ENCODE measurements at regions not wholly inside any gene's neighbourhood (a gene's known extent, or its start where the extent isn't known, plus 50 kb on each side); places are given as distances from the start of the nearest gene placed in this dataset.

- H3K27ac ChIP-seq = no peak overlapping the region
- intact Hi-C loops (cut with DNase I; ENCODE audit: low total_unique reads) = no loop called here
- H3K9me3 ChIP-seq = no peaks in the 10 kb centered on the region
- no peaks in the 10 kb centered on the region for H3K27me3 ChIP-seq
- WGBS, 5 donors = 78 to 88% (median 86%) methylated on average over 6 of the region's 6 CpGs
- no peak overlapping the region for H3K4me3 ChIP-seq
- H3K4me1 ChIP-seq = no peaks in the 10 kb centered on the region
- TF ChIP-seq POLR2A (IDR thresholded peaks at IDR 0.05) (no peak), POLR2AphosphoS5 (IDR thresholded peaks at IDR 0.05) (no peak), EP300 (IDR thresholded peaks at IDR 0.05) (no peak)
- TF ChIP-seq, protein P1, sequence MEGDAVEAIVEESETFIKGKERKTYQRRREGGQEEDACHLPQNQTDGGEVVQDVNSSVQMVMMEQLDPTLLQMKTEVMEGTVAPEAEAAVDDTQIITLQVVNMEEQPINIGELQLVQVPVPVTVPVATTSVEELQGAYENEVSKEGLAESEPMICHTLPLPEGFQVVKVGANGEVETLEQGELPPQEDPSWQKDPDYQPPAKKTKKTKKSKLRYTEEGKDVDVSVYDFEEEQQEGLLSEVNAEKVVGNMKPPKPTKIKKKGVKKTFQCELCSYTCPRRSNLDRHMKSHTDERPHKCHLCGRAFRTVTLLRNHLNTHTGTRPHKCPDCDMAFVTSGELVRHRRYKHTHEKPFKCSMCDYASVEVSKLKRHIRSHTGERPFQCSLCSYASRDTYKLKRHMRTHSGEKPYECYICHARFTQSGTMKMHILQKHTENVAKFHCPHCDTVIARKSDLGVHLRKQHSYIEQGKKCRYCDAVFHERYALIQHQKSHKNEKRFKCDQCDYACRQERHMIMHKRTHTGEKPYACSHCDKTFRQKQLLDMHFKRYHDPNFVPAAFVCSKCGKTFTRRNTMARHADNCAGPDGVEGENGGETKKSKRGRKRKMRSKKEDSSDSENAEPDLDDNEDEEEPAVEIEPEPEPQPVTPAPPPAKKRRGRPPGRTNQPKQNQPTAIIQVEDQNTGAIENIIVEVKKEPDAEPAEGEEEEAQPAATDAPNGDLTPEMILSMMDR (IDR thresholded peaks at IDR 0.05) = no peak
- DNase-seq = no peak
- H3K36me3 ChIP-seq = no peaks in the 10 kb centered on the region
These were observed 293.7 kb upstream of the GADL1 start for GRCh38 chr3:31188112-31188511.

DNA sequence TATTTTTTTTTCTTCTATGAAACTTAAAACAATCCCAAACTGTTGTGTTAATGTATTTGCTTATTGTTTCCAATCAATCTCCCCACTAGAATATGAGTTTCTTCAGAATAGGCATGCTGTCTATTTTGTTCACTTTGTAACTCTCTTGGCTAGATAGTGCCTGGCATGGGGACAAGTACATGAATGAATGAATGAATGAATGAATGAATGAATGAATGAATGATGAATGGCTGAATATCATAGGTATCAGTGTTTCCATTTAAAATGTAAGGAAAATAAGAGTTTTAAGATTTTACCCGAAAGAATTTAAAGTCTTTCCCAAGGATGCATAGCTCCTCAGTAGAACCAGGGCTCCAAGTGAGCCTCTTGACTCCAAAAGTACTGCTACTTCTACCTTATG, 294.9 kb upstream of the GADL1 start:
- TF ChIP-seq POLR2A (IDR thresholded peaks at IDR 0.05) = no peak
- TF ChIP-seq, protein P1 (IDR thresholded peaks at IDR 0.05) = no peak
- TF ChIP-seq EP300 (IDR thresholded peaks at IDR 0.05) = no peak
- TF ChIP-seq POLR2AphosphoS5 (IDR thresholded peaks at IDR 0.05) = no peak
- Histone ChIP-seq H3K27me3 (no peaks in the 10 kb centered on the region), H3K4me1 (no peaks in the 10 kb centered on the region), H3K36me3 (no peaks in the 10 kb centered on the region), H3K4me3 (no peak overlapping the region), H3K9me3 (no peaks in the 10 kb centered on the region), H3K27ac (no peak overlapping the region)
- no peak for DNase-seq
- intact Hi-C loops (cut with DNase I; ENCODE audit: low total_unique reads) = no loop called here
- WGBS, 5 donors = 31 to 96% (median 53%) methylated on average over 1 of the region's 1 CpG

- intact Hi-C loops (cut with DNase I; ENCODE audit: low total_unique reads) = no loop called here
- H3K36me3 ChIP-seq = no peaks in the 10 kb centered on the region
- no peaks in the 10 kb centered on the region for H3K27me3 ChIP-seq
- no peaks in the 10 kb centered on the region for H3K4me1 ChIP-seq
- H3K4me3 ChIP-seq = no peak overlapping the region
- DNase-seq = no peak
- no peak overlapping the region for H3K27ac ChIP-seq
- TF ChIP-seq POLR2A (IDR thresholded peaks at IDR 0.05) = no peak
- no peak for TF ChIP-seq EP300 (IDR thresholded peaks at IDR 0.05)
- TF ChIP-seq POLR2AphosphoS5 (IDR thresholded peaks at IDR 0.05) = no peak
- TF ChIP-seq, protein P1 (IDR thresholded peaks at IDR 0.05) = no peak
- H3K9me3 ChIP-seq = no peaks in the 10 kb centered on the region
These were observed 295.5 kb upstream of the GADL1 start for GRCh38 chr3:31189971-31190370.

DNA sequence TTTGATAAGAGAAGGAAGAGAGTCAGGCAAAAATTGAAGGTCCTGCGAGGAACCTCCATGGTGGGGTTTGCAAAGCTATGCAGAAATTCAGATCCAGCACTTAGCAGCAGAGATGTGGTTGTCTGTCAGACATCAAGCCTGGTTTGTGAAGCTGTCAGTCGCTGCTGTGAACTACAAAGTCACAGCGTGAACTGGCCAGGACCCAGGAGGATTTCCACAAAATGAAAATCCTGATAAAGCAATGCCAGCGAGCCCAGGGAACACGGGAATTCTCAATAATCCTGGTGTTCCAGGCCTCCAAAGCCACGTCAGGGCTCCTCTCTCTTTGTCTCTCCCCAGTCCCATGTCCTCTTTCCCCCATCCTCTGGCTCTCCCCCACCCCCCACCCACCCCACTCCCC, 296.9 kb upstream of the GADL1 start:
- intact Hi-C loops (cut with DNase I; ENCODE audit: low total_unique reads) = no loop called here
- H3K36me3 ChIP-seq = no peaks in the 10 kb centered on the region
- no peaks in the 10 kb centered on the region for H3K9me3 ChIP-seq
- WGBS, 5 donors = 70 to 90% (median 76%) methylated on average over 6 of the region's 6 CpGs
- no peaks in the 10 kb centered on the region for H3K27me3 ChIP-seq
- TF ChIP-seq POLR2A (IDR thresholded peaks at IDR 0.05) (no peak), POLR2AphosphoS5 (IDR thresholded peaks at IDR 0.05) (no peak), EP300 (IDR thresholded peaks at IDR 0.05) (no peak)
- TF ChIP-seq, protein P1 (IDR thresholded peaks at IDR 0.05) = no peak
- no peak overlapping the region for H3K4me3 ChIP-seq
- no peak for DNase-seq
- no peaks in the 10 kb centered on the region for H3K4me1 ChIP-seq
- H3K27ac ChIP-seq = no peak overlapping the region

Data from stomach (tissue), 8 donors.